GM19395 (cell line): ENCODE measurements at regions not wholly inside any gene's neighbourhood (a gene's known extent, or its start where the extent isn't known, plus 50 kb on each side); places are given as distances from the start of the nearest gene placed in this dataset.

Experiments used
- ATAC-seq: cut with Tn5 transposase; IDR thresholded peaks from one replicate; pipeline ENCODE4 v1.9.1; 2021; ENCODE audit warnings: mild to moderate bottlenecking, moderate library complexity; ENCODE audit not compliant: unreplicated experiment

- ATAC-seq = no peak
Observed at GRCh38 chr4:126778348-126778747, 854.4 kb upstream of the INTU start.

DNA sequence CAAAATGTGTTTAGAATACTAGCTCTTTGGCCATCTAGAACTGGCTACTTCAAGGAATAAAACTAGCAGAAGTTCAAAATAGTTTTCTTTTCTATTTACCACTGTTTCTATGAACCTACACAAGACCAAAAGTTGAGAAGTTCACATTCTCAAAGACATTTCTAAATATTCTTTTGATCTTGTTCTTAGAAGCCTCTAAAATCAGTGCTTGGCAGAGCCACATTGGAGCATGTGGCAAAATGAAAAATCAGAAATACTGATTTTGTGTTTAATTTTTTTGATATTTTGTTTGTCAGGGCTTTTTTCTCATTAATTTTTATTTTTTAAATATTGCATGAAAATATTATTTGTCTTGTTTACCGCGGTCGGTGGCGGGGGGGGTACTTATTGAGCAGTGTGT, 853.8 kb upstream of the INTU start:
- no peak for ATAC-seq

GRCh38 chr4:126779436-126780166, 853.2 kb upstream of the INTU start:
- no peak for ATAC-seq

DNA sequence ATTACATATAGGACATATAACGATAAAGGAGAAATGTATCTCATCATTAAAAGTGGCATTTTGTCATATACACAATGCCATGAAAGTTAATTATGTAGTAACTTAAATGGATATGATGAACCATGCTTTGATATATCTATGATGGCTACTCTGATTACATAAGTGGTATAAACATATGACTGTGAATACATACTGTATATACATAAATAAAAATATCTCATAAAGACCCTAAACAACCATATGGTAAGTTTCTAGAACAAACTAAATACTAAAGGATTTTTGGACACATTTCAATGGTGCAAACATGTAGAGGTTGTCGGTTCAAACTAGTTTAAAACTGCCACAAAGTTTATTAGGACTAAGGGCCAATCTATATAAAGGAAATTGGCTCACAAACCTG, 849.6 kb upstream of the INTU start:
- ATAC-seq = no peak

DNA sequence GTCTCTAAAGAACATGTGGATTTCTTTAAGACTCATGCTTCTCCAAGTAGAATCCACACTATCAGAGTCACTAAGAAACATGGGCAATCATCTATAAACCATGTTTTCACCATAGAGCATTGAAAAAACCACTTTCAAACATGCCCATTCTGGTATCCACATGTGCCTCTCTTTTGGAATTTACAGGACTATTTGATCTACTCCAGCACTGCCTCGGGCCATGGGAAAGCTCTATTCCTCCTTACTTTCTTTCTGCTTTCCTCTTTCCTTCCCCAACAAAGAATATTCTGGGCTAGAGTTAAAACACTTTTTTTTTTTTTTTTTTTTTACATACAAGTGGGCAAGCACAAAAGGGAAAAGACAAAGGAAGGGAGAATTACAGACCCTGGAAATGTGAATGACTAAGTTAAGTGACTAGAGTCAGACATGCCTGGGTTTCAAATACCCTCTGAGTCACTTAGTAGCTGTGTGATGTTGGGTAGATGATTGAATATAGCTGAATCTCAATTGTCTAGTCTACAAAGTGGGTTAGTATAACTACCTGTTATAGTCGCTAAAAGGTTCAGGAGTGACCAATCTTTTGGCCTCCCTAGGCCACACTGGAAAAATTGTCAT, 847.7 kb upstream of the INTU start:
- no peak for ATAC-seq

GRCh38 chr4:126790633-126791032, 842.1 kb upstream of the INTU start:
- ATAC-seq = no peak

DNA sequence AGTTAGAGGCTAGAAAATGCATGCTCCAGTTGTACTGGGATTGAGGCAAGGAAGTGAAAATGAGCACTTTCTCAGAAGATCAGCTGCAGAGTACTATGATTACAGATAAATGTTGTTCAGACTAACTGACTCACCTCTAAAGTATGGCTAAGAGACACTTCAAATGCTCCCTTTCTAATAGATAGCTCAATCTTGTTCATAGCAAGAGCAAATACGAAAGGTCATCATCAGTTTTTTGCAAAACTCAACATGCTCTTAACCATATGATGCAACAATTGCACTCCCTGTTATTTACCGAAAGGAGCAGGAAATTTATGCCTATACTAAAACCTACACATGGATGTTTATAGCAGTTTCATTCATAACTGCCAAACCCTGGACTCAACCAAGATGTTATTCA, 838.4 kb upstream of the INTU start:
- no peak for ATAC-seq

DNA sequence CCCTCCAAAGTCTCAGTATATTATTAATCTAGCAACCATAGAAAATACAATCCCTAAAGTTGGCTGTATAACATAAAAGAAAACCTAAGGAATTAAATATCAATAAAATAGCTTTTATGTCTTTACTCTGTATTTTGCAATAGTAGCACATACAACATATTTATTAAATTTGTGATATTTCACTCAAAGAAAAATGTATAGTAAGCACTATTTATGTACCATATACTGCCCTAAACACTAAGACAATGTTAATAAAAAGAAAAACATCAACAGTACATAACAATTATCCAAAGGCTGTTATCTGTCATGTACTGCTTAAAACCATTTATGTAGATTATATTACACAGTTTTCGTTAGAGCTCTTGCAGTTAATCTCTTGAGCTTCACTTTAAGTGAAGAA, 834.5 kb upstream of the INTU start:
- ATAC-seq = no peak

- no peak for ATAC-seq
Observed at GRCh38 chr4:126799416-126799815, 833.3 kb upstream of the INTU start.

GRCh38 chr4:126799971-126800574, 832.7 kb upstream of the INTU start:
- no peak for ATAC-seq

- ATAC-seq = no peak
Observed at GRCh38 chr4:126800575-126801141, 832.1 kb upstream of the INTU start.

GRCh38 chr4:126807132-126807531, 825.6 kb upstream of the INTU start:
- no peak for ATAC-seq

DNA sequence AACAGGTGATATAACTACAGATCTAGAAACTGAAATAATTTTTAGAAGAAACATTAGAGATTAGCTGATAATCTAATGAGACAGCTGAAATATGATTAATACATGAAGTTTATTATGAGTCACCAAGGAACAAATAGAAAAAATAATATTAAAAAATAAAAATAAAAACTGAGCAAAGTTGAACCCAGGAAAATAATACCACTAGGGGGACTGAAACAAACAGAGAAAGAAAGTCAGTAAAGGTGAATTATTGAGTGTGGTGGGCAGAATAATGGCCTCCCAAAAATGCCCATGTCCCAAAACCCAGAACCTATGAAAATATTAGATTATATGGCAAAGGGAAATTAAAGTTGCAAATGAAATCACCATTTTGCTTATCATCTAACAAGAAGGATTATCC, 820.7 kb upstream of the INTU start:
- no peak for ATAC-seq

DNA sequence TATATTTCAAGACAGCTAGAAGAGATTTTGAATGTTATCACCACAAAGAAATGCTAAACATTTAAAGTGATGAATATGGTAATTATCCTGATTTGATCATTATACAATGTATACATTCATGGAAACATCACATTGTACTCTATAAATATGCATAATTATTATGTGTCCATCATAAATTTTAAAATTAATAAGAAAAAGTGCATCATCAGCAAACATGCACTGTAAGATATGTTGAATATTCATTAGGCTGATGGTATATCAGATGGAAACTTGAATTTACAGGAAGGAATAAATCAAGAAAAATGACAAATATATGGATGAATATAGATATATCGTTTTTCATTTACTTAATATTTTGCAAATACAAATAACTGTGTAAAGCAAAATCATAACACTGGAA, 812.1 kb upstream of the INTU start:
- no peak for ATAC-seq

- ATAC-seq = no peak
Observed at GRCh38 chr4:126821152-126821551, 811.6 kb upstream of the INTU start.

DNA sequence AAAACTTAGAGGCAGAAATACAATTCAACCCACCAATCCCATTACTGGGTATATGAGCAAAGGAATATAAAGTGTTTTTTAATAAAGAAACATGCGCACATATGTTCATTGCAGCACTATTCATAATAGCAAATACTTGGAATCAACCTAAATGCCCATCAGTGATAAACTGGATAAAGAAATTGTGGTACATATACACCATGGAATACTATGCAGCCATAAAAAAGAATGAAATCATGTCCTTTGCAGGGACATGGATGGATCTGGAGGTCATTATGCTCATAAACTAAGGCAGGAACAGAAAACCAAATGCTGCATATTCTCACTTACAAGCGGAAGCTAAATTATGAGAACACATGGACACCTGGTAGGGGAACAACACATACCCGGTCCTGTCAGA, 807.7 kb upstream of the INTU start:
- ATAC-seq = no peak

DNA sequence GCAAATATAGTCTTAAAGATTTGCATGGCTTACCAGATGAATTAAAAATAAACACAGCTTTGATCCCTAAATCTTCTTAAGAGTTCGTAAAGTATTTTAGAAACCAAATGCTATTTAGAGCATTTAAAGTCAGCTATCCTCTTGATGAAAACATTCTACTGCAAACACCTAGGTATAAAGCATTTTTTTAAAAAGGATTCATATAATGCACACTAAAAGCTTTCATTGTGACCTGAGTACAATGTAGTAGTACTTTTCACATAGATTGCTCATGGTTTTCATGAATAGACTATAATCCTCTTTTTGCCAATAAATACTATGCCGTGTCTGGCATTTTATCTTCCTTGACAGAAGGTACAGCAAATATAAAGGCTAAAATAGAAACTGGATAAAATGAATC, 805.1 kb upstream of the INTU start:
- ATAC-seq = no peak

GRCh38 chr4:126834854-126835253, 797.9 kb upstream of the INTU start:
- no peak for ATAC-seq

- no peak for ATAC-seq
Observed at GRCh38 chr4:126838941-126839679, 793.6 kb upstream of the INTU start.

DNA sequence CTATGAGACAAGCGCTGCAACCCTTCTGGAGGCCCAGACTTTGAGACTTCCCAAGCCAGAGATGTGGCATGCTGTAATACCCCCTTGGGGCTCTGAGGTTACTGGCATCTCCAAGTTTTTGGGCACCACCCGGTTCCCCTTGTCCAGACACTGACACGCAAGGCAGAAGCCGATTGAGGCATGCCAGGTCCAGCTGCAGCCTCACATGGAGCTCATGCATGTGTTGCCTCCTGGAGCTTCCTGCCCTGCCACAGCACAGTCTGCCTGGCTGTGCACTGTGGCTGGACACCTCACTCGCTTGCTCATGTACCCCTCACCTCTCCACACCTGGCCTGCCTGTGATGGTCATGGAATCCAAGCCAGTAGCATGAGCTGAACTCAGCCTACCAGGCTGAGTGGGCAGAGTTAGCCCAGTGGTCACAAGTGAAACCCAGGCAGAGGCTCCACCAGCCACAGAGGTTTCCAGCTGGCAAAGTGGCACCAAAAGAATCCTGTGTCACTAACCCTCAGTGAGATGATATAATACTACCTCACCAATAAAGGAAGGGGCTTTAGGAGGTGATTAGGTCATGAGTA, 789.2 kb upstream of the INTU start:
- ATAC-seq = no peak

DNA sequence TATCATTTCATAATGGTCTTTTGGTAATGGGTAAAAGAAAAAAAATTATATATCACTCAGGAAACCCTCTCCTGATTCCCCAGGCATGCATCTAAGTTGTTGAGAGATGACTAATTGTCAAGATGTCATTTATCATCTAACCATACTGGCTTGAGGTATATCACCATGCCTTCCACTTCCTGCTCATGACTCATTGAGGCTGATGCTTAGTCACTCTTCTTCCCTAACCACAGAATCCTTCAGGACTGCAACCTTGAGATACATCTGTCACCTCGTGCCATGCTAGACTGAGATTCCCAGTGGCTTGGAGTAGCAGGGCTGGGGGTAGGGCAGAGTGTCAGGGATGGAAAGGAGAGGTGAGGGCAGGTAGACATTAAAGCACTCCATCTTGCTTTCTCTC, 782.5 kb upstream of the INTU start:
- no peak for ATAC-seq
